CD4-positive, alpha-beta T cell treated with Interleukin-10 for 1 hour (primary cell): ENCODE measurements at regions not wholly inside any gene's neighbourhood (a gene's known extent, or its start where the extent isn't known, plus 50 kb on each side); places are given as distances from the start of the nearest gene placed in this dataset.

ENCODE experiments used
- DNase-seq: peaks from one replicate; pipeline ENCODE4 v3.0.0-alpha.2; 2020

DNA sequence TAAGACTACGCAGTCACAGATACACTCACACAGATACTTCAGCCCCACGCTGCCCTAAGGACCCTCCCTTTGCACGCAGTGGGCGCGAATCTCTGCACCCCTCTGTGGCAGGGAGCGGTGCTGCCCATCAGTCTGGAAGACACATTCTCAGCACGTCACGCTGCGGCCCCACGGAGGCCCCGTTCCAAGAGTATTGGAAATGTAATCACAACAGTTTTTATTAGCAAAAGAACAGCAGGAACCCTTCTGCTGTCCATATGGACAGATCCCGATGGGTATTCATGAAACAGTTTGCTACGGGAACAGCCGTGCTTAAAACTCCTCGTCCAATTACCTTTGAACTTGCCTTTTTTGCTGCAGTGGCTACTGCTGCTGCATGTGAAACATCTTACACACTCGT lies 131.0 kb downstream of the RPS24 start:
- DNase-seq = no peak

GRCh38 chr10:78165172-78165571 lies 131.5 kb downstream of the RPS24 start:
- DNase-seq = no peak

- no peak for DNase-seq
These were observed 132.0 kb downstream of the RPS24 start for GRCh38 chr10:78165617-78166016.

GRCh38 chr10:78166261-78166660 lies 132.6 kb downstream of the RPS24 start:
- no peak for DNase-seq

DNA sequence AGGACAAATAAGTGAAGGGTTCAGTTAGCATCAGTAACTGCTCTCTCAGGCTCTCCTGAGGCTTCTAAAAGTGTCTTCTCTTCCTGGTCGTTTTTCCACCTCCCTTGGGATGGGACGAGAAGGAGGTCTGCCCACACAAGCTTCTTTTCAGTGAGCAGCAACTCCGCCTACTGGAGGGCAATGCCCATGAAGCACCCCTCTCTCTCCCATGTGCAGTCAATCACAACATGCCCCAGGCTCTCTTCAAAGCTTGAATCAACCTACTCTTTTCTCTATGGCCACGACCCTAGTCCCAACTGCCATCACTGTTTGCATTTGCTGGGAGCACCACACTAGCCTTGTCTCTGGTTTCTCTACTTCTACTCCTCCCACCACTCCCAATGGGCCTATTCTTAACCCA lies 135.6 kb downstream of the RPS24 start:
- no peak for DNase-seq

DNA sequence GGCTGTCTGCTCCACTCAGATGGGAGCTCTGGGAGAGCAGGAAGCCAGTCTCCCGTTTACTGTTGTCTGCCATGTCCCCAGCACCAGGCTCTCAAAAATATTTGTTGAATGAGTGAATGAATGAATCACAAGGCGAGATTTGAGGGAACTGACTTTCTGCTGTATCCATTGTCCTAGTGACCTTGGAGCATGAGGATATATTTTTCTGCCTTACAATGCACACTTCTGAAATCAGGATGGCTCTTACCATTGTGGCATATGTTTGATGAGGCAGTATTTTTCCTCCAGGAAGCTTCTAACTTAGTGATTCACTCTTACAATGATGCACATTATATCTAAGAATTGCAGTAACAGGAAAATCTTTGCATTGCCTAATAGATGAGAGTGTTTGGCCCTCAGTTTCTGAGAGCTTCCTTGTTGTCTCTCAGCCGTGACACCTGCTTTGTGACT lies 136.4 kb downstream of the RPS24 start:
- DNase-seq = no peak

DNA sequence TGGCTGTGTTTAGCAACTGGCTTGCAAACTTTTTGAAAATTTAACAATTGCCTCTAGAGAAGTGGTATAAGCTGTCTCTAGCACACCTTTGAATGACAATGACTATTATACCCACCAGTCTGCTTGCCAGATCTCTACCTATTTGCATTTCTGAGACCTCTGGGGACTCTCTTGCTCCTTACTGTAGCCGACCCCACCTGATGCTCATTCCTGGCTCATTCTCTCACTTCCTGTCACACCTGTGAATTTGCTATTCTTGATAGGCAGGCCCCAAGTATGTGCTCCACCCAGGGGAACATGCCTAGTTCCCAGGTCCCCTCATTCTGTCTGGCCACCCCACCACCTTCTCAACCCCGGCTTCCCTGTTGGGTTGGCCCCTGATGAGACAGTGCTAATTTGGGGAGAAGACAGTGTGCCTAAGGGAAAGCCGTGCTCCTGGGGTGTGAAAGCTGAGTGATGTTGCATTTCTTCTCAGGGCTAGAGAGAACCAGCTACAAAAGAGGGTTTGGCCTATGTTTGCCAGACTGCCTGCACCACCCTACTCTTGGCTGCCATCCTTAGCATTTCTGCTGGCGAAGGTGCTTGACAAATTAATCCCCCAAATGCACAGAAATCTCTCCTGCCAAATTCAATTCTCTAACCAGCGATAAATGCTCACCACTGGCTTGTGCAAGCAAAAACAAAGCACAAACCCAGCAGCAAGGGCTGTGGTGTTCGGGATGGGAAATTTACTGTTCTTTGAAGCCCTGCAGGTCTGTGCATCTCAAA lies 138.2 kb downstream of the RPS24 start:
- no peak for DNase-seq

DNA sequence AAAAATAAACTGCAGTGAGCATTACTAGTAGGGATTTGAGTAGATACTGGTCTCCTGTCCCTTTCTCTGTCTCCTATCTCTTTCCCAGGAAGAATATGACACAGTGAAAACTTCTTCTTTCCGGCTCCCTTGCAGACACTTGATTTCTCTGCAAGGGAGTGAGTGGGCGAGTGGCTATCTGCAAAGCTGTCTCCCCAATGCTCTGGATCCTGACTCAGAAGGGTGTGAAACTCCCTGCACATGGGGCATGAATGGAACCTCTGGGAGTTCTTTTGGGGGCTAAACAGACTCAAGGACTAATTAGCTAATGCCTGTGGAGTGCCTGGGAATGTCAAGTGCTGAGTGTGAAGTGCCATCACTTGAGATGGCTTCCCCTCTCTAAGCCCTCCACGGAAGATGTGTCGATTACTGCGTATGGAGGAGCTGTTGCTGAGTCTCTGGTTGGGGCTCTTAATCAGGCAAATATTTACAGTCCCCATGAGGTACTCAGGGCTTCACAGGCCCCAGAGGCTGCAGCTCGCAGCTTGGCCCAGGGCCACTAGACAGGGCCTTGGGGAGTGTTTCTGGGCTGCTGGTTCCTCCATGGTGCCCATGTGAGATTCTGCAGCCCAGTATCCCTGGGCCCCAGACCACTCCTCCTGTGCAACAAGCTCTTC lies 139.8 kb downstream of the RPS24 start:
- DNase-seq = no peak

GRCh38 chr10:78175444-78176015 lies 141.9 kb downstream of the RPS24 start:
- DNase-seq = no peak

GRCh38 chr10:78176320-78177317 lies 143.0 kb downstream of the RPS24 start:
- no peak for DNase-seq

GRCh38 chr10:78177491-78178185 lies 144.0 kb downstream of the RPS24 start:
- no peak for DNase-seq

- no peak for DNase-seq
These were observed 144.7 kb downstream of the RPS24 start for GRCh38 chr10:78178397-78178796.

- no peak for DNase-seq
These were observed 145.3 kb downstream of the RPS24 start for GRCh38 chr10:78178940-78179339.

GRCh38 chr10:78179886-78180705 lies 146.4 kb downstream of the RPS24 start:
- DNase-seq = no peak

DNA sequence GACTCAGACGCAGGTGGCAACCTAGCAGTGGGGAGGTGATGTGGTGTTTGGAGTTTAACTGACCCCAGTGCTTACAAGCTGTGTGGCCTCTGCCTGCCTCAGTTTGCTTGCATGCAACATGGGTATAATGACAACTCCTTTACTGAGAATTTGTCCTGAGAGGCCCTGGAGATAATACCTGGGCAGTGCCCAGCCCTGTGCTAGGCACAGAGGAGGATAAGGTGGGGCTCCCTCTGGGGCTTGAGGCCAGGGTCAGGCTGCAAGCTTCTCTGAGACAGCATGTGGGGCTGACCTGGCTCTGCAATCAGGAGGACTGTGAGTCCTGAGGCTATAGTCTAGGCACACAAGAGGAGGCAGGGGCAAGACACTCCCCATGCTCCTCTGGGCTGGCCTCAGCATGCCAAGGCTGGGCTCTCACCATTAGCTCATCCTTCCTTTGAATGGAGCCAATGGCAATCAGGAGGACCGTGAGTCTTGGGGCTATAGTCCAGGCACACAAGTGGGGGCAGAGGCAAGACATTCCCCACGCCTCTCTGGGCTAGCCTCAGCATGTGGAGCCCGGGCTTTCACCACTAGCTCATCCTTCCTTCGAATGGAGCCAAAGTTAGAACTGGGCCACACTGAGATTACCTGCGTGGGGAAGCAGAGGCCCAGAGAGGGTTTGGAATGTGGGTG lies 147.9 kb downstream of the RPS24 start:
- no peak for DNase-seq

DNA sequence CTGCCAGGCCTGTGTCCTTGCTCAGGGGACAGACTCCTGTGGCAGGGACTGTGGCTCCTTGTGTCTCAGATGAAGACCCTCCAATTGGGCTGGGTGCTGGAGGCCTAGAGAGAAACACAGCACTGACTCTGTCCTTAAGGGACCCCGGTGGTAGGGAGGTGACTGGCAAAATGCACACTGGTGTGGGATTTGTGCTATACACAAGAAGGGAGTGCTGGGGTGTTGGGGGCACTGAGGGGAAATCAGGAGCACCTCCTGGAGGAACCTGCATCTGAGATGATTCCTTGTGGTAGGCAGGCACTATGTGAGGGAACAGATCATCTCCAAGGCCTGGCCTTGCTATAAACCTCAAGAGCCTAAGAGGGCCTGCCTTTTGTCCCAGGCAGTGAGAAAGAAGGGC lies 149.2 kb downstream of the RPS24 start:
- DNase-seq = no peak

GRCh38 chr10:78184851-78185692 lies 151.4 kb downstream of the RPS24 start:
- no peak for DNase-seq

GRCh38 chr10:78185693-78186055 lies 152.0 kb downstream of the RPS24 start:
- no peak for DNase-seq

- no peak for DNase-seq
These were observed 152.9 kb downstream of the RPS24 start for GRCh38 chr10:78186572-78186971.

GRCh38 chr10:78187371-78187770 lies 153.7 kb downstream of the RPS24 start:
- DNase-seq = no peak
